Suprapubic skin (tissue), 4 donors: ENCODE measurements at regions not wholly inside any gene's neighbourhood (a gene's known extent, or its start where the extent isn't known, plus 50 kb on each side); places are given as distances from the start of the nearest gene placed in this dataset.
"Not testable (repeated sequence)": the region's sequence is repeated elsewhere in the genome, so short reads cannot be mapped to it uniquely, and the experiment has no call there.

Experiments
- EP300 ChIP-seq: sonication (generic); formaldehyde crosslinking; IDR thresholded peaks from one replicate; pipeline ENCODE4 v1.6.1; 2017; ENCODE audit warnings: antibody characterized with exemption
- POLR2A ChIP-seq, 2 donors: fragments of 450-650 bp; IDR thresholded peaks; one replicate each; pipeline ENCODE4 v1.6.1; 2017; ENCODE audit warnings: antibody characterized with exemption in 2 of 2, mild to moderate bottlenecking in 2 of 2, moderate library complexity in 2 of 2
- POLR2AphosphoS5 ChIP-seq, 3 donors: sonication (generic); formaldehyde crosslinking; IDR thresholded peaks; one replicate each; pipeline ENCODE4 v1.6.1; 2017; ENCODE audit warnings: antibody characterized with exemption in 3 of 3
- TF ChIP-seq, protein P1 (sequence below), 2 donors: fragments of 200-600 bp in 1 of 2; fragments of 450-650 bp in 1 of 2; sonication (generic) in 1 of 2; IDR thresholded peaks; one replicate each; pipeline ENCODE4 v1.5.1; 2016 to 2019; ENCODE audit warnings: antibody characterized with exemption in 2 of 2, mild to moderate bottlenecking in 1 of 2, moderate library complexity in 1 of 2

DNA sequence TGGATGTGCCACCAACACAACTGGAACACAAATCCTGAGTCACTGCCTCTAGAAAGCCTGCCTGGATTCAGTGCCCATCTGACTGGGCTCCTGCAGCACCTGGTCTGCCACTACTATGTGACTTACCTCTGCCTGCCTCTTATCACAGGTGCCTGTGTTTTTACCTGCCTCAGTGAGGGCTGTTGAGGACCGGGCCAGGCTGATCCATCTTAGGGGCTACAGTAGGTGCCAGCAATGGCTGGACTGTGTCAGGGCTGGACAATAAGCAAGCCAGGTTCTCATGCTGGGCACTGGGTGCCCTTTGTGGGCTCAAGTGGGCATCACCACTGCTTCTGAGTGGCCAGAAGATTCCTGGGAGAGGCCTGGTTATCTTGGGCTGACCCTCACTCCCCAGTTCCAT, 948.6 kb upstream of the TPTE start:
- TF ChIP-seq POLR2AphosphoS5 (IDR thresholded peaks at IDR 0.05); POLR2A (IDR thresholded peaks at IDR 0.05); EP300: not testable (repeated sequence)
- TF ChIP-seq, protein P1, sequence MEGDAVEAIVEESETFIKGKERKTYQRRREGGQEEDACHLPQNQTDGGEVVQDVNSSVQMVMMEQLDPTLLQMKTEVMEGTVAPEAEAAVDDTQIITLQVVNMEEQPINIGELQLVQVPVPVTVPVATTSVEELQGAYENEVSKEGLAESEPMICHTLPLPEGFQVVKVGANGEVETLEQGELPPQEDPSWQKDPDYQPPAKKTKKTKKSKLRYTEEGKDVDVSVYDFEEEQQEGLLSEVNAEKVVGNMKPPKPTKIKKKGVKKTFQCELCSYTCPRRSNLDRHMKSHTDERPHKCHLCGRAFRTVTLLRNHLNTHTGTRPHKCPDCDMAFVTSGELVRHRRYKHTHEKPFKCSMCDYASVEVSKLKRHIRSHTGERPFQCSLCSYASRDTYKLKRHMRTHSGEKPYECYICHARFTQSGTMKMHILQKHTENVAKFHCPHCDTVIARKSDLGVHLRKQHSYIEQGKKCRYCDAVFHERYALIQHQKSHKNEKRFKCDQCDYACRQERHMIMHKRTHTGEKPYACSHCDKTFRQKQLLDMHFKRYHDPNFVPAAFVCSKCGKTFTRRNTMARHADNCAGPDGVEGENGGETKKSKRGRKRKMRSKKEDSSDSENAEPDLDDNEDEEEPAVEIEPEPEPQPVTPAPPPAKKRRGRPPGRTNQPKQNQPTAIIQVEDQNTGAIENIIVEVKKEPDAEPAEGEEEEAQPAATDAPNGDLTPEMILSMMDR (IDR thresholded peaks at IDR 0.05), result not testable (repeated sequence)
